MV-4-11 (cell line): ENCODE measurements at regions not wholly inside any gene's neighbourhood (a gene's known extent, or its start where the extent isn't known, plus 50 kb on each side); places are given as distances from the start of the nearest gene placed in this dataset.
A peak's percentile ranks its signal among the peaks of the same experiment; 100 is the strongest.

Experiments
- DNase-seq: peaks from one replicate; lab custom pipeline; 2025; lab: John Stamatoyannopoulos, UW

GRCh38 chr6:56005426-56005825 is 130.0 kb upstream of the BMP5 start:
- peak; percentile 76 for DNase-seq

GRCh38 chr6:56004426-56004825 is 129.0 kb upstream of the BMP5 start:
- DNase-seq: peak; percentile 80

- no peak for DNase-seq
Measured at GRCh38 chr6:56003616-56004015, 128.2 kb upstream of the BMP5 start.

DNA sequence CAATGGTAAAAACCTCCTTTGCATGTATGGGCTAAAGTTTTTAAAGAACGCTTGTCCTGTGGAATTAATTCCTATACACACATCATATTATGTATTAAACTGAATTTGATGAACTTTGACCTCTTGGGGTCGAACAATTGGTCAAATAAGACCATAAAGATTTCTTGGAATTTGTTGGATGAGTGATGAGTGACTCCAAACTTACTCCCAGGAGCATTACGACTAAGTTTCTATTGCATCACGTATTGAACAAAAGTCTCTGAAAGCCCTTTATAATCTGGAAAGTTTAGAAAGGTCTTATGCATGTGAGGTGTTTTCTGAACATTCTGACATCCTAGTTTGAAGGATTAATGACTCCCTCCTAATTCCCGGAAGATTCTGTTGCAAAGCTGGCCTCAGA is 126.9 kb upstream of the BMP5 start:
- no peak for DNase-seq

- DNase-seq: no peak
Measured at GRCh38 chr6:55998576-55998975, 123.2 kb upstream of the BMP5 start.

DNA sequence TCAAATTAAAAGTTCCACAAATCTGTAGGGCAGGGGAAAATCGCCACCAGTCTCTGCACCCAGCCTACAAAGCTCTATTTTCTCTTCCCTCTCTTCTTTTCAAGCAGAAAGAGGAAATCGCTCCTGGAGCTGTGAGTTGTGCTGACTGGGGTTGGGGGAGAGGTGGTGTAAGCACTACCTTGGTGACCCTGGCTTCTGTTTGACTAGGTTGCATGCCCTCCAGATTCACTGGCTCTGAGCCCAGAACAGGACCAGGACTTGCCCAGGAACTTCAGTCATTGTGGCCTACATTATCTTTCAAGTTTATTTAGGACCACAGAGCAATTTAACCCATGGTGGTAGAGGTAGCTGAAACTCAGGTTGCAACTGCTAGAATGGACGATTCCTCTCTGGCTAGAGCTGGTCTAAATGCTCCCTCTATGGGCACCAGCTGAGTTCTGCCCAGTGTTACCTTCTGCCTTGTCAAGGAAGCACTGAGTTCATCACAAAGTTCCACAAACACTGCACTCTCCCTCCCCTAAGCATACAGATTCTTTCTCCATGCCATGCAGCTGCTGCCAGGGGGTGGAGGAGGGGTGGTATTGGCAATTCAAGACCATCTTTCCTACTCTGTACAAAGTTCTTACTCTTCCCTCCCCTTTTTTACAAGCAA is 122.0 kb upstream of the BMP5 start:
- DNase-seq: no peak

- no peak for DNase-seq
Measured at GRCh38 chr6:55994531-55994930, 119.1 kb upstream of the BMP5 start.

DNA sequence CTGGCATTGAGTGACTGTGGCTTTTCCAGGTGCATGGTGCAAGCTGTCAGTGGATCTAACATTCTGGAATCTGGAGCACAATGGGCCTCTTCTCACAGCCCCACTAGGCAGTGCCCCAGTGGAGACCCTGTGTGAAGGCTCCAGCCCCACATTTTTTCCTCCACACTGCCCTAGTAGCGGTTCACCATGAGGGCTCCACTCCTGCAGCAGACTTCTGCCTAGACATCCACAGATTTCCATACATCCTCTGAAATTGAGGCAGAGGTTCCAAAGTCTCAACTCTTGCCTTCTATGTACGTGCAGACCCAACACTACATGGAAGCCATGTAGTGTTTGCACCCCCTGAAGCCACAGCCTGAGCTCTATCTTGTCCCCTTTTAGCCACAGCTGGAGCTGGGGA is 118.0 kb upstream of the BMP5 start:
- DNase-seq: no peak

GRCh38 chr6:55992546-55992945 is 117.2 kb upstream of the BMP5 start:
- no peak for DNase-seq

DNA sequence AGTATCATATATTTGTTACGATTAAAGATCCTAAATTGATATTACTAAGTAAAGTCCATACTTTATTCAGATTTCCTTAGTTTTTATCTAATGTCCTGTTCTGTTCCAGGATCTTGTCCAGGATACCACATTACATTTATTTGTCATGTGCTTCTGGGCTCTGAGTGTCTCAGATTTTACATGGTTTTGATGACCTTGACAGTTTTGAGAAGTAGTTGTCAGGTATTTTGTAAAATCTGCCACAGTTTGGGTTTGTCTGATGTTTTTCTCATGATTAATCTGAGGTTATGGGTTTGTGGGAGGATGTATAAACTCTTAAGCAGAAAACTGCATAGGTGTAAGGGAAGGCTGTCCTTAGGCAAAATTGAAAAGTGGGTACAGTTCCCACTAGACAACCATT is 109.9 kb upstream of the BMP5 start:
- DNase-seq: no peak

DNA sequence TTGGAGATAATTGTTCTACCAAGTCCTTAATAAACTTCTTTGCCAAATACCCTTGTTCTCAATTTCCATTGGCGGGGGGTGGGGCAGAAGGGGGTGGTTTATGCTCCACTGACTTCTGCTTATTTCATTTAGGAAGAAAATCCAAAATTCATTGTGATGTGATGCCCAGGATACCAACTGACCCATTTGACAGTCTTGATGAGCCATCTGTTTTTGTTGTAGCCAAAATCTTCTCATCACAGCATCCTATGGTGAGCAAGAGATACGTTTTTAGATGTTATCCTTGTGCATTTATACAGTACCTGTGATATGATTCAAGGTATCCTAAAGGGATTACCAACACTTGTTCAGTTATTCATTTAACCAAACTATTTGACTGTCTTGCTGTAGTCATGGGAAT is 108.5 kb upstream of the BMP5 start:
- DNase-seq: no peak

- DNase-seq: no peak
Measured at GRCh38 chr6:55981660-55982059, 106.3 kb upstream of the BMP5 start.

- peak; percentile 22 for DNase-seq
Measured at GRCh38 chr6:55980627-55981211, 105.3 kb upstream of the BMP5 start.

DNA sequence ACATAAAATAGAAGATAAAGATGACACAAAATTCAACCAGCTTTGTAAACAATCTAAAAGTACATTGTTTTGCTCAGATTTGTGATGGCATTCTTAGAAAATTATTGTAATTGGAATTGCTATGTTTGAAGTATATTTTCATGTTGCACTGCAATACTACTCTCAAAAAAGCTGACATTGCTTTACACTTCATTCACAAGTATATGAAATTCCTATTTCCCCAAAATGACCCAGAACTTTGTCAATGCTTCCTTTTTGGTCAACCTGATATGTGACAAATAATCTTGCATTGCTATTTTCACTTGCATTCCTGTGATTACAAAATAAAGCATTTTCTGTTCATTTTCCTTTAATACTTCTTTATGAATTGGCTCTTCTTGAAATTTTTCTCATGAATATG is 104.1 kb upstream of the BMP5 start:
- DNase-seq: peak; percentile 5

- no peak for DNase-seq
Measured at GRCh38 chr6:55977959-55978665, 102.7 kb upstream of the BMP5 start.

GRCh38 chr6:55974688-55975087 is 99.3 kb upstream of the BMP5 start:
- no peak for DNase-seq

GRCh38 chr6:55972091-55972490 is 96.7 kb upstream of the BMP5 start:
- DNase-seq: no peak

DNA sequence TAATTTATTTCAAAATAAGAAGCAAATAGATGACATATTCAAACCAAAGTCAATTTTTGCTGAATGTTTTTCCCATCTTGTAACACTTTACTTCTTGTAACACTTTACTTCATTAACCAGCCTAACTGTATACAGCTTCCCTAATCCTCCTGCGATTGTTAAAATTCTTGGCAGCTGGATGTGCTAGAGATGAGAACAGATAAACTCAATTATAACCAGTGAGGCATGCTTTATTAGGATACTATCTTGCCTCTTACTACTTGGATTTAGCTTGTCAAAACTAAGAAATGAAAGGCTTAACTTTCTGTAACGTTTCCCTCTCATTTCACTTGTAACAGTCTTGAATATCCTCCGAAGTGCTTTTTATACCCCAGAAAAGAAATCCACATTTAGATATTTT is 94.1 kb upstream of the BMP5 start:
- no peak for DNase-seq

GRCh38 chr6:55968926-55969325 is 93.5 kb upstream of the BMP5 start:
- DNase-seq: no peak

- no peak for DNase-seq
Measured at GRCh38 chr6:55964136-55964535, 88.7 kb upstream of the BMP5 start.

DNA sequence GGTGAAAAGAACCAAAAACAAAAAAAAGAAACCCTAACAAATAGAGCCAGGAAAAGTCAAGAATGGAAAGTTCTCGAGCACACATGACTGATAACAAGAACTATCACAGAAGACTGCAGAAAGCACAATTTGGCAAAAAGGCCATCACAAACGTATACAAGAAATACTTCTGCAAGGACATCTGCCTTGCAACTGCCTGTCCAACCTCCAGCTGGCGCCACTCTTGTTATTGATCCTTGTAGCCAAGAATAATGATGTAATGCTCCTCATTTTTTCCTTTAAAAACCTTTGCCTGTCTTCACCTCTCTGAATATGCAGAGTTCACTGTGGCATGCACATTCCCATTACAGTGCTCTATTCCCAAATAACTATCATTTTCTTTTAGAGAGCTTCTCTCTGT is 87.9 kb upstream of the BMP5 start:
- DNase-seq: no peak

DNA sequence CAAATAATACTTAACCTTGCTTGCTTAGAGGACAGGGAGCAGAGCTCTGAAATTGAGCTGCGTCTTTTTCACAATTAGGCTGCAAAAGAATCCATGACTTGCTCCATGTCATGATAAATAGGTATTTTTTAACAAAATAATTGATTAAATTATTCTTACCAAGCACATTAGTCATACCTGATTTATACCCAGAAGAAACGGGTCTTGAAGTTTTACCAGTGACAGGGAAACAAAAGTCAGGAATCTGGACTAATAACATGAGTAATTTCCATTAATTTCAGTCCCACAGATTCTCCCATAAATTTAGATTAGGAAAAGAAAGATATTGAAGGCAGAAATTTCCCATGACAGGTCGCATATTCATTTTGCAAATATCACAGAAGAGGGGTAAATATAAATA is 85.0 kb upstream of the BMP5 start:
- no peak for DNase-seq

DNA sequence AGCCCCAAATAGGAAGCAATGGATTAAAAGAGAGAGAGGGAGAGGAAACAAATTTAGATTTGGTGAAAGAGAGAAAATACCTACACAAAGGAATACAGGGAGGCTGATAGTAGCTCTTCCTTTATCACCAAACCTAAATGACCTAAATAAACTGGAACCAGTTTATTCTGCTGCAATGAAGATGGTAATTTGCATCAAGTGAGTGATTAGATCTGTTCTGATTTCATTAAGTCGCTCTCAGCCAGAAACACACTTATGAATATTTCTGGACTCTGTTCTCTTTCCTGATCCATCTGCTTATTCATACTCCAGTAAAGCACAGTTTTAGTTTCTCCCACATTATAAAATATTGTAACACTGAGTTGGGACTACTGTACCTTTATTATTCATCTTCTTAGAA is 83.4 kb upstream of the BMP5 start:
- no peak for DNase-seq

DNA sequence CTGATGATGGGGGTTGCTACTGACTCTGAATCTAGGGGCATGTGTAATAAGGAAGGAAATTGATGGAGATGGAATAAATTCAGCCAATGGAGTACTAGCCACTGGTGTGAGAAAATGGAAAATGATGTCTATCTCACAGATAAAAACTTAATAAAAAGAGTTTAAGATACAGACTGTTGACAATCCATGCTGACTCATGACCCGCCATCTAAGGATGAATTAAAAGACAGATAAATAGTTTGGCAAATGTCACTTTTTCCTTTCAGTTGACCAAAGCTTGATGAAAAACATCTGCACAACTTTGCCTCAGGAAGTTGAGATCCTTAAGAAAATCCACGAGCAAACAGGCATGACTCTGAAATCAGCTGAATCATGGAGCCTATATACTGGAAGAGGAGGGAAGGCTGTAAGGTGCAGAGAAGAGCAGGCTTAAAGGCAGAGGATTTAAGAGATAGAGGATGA is 82.6 kb upstream of the BMP5 start:
- DNase-seq: no peak
